HEK293 (cell line): ENCODE measurements at regions not wholly inside any gene's neighbourhood (a gene's known extent, or its start where the extent isn't known, plus 50 kb on each side); places are given as distances from the start of the nearest gene placed in this dataset.

Experiments used
- CTCF ChIA-PET: fragments of 350-600 bp; formaldehyde crosslinking; extraction: SDS; loops from one replicate; lab custom pipeline; 2021; ENCODE audit warnings: antibody characterized with exemption; lab: Yijun Ruan, JAX
- POLR2A ChIA-PET: fragments of 300-600 bp; formaldehyde crosslinking; extraction: SDS; loops from one replicate; lab custom pipeline; 2020; ENCODE audit warnings: antibody characterized with exemption, inconsistent platforms; lab: Yijun Ruan, JAX
- H3K27ac ChIP-seq: fragments of 200-500 bp; sonication (Bioruptor generic); 2 replicates; pipeline ENCODE4 v1.5.1; 2014; ENCODE audit warnings: low read depth, low read length, control low read depth, inconsistent platforms; ENCODE audit errors: extremely low read depth
- H3K36me3 ChIP-seq, 2 experiments: fragments of 200-500 bp in 1 of 2; sonication (Bioruptor generic) in 1 of 2; 1 replicate in 1 of 2; 2 replicates in 1 of 2; pipeline ENCODE4 v1.5.1; 2014 to 2017; ENCODE audit warnings: inconsistent platforms in 2 of 2, low read length in 2 of 2; ENCODE audit not compliant: control insufficient read depth in 2 of 2, insufficient read depth in 1 of 2
- H3K4me1 ChIP-seq: fragments of 200-500 bp; sonication (Bioruptor generic); 2 replicates; pipeline ENCODE4 v1.5.1; 2014; ENCODE audit warnings: mild to moderate bottlenecking, low read length, inconsistent platforms; ENCODE audit not compliant: control insufficient read depth, insufficient read depth
- H3K4me3 ChIP-seq: 2 replicates; pipeline ENCODE4 v1.5.1; 2011; ENCODE audit warnings: low read depth, mild to moderate bottlenecking, control low read depth, low read length, moderate library complexity
- H3K9me3 ChIP-seq: fragments of 200-500 bp; sonication (Bioruptor generic); 2 replicates; pipeline ENCODE4 v1.5.1; 2014; ENCODE audit warnings: low read depth, low read length, inconsistent platforms; ENCODE audit not compliant: control insufficient read depth, insufficient read depth
- FEZF1 ChIP-seq: fragments of 450-650 bp; formaldehyde crosslinking; IDR thresholded peaks from 2 replicates; pipeline ENCODE4 v1.5.1; 2016; ENCODE audit warnings: missing biosample characterization, missing genetic modification characterization
- SALL2 ChIP-seq: fragments of 450-650 bp; formaldehyde crosslinking; IDR thresholded peaks from 2 replicates; pipeline ENCODE4 v1.5.0; 2017; ENCODE audit warnings: missing biosample characterization, mild to moderate bottlenecking, missing genetic modification characterization, borderline replicate concordance
- SETDB1 ChIP-seq: IDR thresholded peaks from one replicate; pipeline ENCODE4 v1.6.1; 2017; ENCODE audit warnings: mild to moderate bottlenecking, low read length, moderate library complexity, mixed read lengths; ENCODE audit not compliant: insufficient read length
- SP7 ChIP-seq: fragments of 450-650 bp; formaldehyde crosslinking; IDR thresholded peaks from 2 replicates; pipeline ENCODE4 v1.5.1; 2016; ENCODE audit warnings: missing biosample characterization, missing genetic modification characterization
- ZBTB7A ChIP-seq: fragments of 450-650 bp; formaldehyde crosslinking; IDR thresholded peaks from 2 replicates; pipeline ENCODE4 v1.5.1; 2016; ENCODE audit warnings: low read depth, missing biosample characterization, missing genetic modification characterization
- ZBTB8A ChIP-seq: fragments of 450-650 bp; formaldehyde crosslinking; IDR thresholded peaks from 2 replicates; pipeline ENCODE4 v1.5.1; 2016; ENCODE audit warnings: missing biosample characterization, missing genetic modification characterization
- ZFHX2 ChIP-seq: fragments of 450-650 bp; formaldehyde crosslinking; conservative IDR thresholded peaks from 2 replicates; pipeline ENCODE4 v1.5.1; 2016; ENCODE audit warnings: missing biosample characterization, missing genetic modification characterization
- ZNF140 ChIP-seq: fragments of 450-650 bp; formaldehyde crosslinking; IDR thresholded peaks from 2 replicates; pipeline ENCODE4 v1.5.1; 2016; ENCODE audit warnings: missing biosample characterization, missing genetic modification characterization
- ZNF16 ChIP-seq: fragments of 450-650 bp; formaldehyde crosslinking; IDR thresholded peaks from 2 replicates; pipeline ENCODE4 v1.5.1; 2016; ENCODE audit warnings: low read depth, missing biosample characterization, missing genetic modification characterization
- ZNF274 ChIP-seq, 2 experiments: fragments of 200-500 bp in 1 of 2; fragments of 450-650 bp in 1 of 2; sonication (Bioruptor generic) in 1 of 2; formaldehyde crosslinking in 1 of 2; IDR thresholded peaks; 2 replicates each; pipeline versions ENCODE4 v1.5.1 to v1.6.1; 2014 to 2016; ENCODE audit warnings: borderline replicate concordance in 1 of 2, inconsistent platforms in 1 of 2, low read length in 1 of 2, missing biosample characterization in 1 of 2, missing genetic modification characterization in 1 of 2
- ZNF302 ChIP-seq: fragments of 450-650 bp; formaldehyde crosslinking; IDR thresholded peaks from 2 replicates; pipeline ENCODE4 v1.5.1; 2016; ENCODE audit warnings: missing biosample characterization, missing genetic modification characterization, low read depth
- ZNF350 ChIP-seq: fragments of 450-650 bp; formaldehyde crosslinking; IDR thresholded peaks from 2 replicates; pipeline ENCODE4 v1.5.0; 2017; ENCODE audit warnings: missing biosample characterization, mild to moderate bottlenecking, missing genetic modification characterization
- ZNF426 ChIP-seq: fragments of 450-650 bp; formaldehyde crosslinking; IDR thresholded peaks from 2 replicates; pipeline ENCODE4 v1.5.1; 2017; ENCODE audit warnings: missing biosample characterization, missing genetic modification characterization, mild to moderate bottlenecking, inconsistent platforms, moderate library complexity
- ZNF654 ChIP-seq: fragments of 450-650 bp; formaldehyde crosslinking; IDR thresholded peaks from 2 replicates; pipeline ENCODE4 v1.5.1; 2016; ENCODE audit warnings: low read depth, missing biosample characterization, missing genetic modification characterization
- ZNF747 ChIP-seq: fragments of 450-650 bp; formaldehyde crosslinking; IDR thresholded peaks from 2 replicates; pipeline ENCODE4 v1.5.1; 2016; ENCODE audit warnings: missing biosample characterization, missing genetic modification characterization
- TF ChIP-seq, protein P1 (sequence below): fragments of 450-650 bp; formaldehyde crosslinking; IDR thresholded peaks from 2 replicates; pipeline ENCODE4 v1.5.1; 2016; ENCODE audit warnings: missing biosample characterization, missing genetic modification characterization
- TF ChIP-seq, protein P2 (sequence below): fragments of 450-650 bp; formaldehyde crosslinking; IDR thresholded peaks from 2 replicates; pipeline ENCODE4 v1.5.1; 2016; ENCODE audit warnings: missing biosample characterization, missing genetic modification characterization
- TF ChIP-seq, protein P3 (sequence below): fragments of 450-650 bp; formaldehyde crosslinking; IDR thresholded peaks from 2 replicates; pipeline ENCODE4 v1.5.1; 2016; ENCODE audit warnings: missing biosample characterization, missing genetic modification characterization
- TF ChIP-seq, protein P4 (sequence below): fragments of 450-650 bp; formaldehyde crosslinking; IDR thresholded peaks from 2 replicates; pipeline ENCODE4 v1.5.1; 2016; ENCODE audit warnings: missing biosample characterization, missing genetic modification characterization
- TF ChIP-seq, protein P5 (sequence below): fragments of 450-650 bp; formaldehyde crosslinking; IDR thresholded peaks from 2 replicates; pipeline ENCODE4 v1.5.1; 2017; ENCODE audit warnings: missing biosample characterization, missing genetic modification characterization
- TF ChIP-seq, protein P6 (sequence below): fragments of 450-650 bp; formaldehyde crosslinking; conservative IDR thresholded peaks from 2 replicates; pipeline ENCODE4 v1.5.1; 2016; ENCODE audit warnings: low read depth, missing biosample characterization, missing genetic modification characterization
- TF ChIP-seq, protein P7 (sequence below): fragments of 450-650 bp; formaldehyde crosslinking; IDR thresholded peaks from 2 replicates; pipeline ENCODE4 v1.5.1; 2016; ENCODE audit warnings: missing biosample characterization, missing genetic modification characterization

DNA sequence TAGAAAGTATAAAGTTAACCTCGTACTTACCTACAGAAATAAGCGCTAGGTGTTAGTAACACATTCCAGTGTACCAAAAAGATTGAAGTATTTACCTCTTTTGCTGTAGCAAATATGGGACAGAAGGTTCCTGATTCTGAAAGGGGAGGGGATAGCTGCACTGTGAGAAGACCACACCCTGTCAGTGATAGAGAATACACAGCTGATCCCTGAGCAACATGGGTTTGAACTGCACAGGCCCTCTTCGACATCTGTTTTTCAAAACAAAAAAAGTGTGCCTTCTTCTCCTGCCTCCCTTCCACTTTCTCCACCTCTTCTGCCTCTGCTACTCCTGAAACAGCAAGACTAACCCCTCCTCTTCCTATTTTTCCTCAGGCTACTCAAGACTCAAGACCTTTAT is 201.8 kb upstream of the SLIT2 start:
- CTCF ChIA-PET = no interaction called here
- no peak overlapping the region for H3K27ac ChIP-seq
- H3K4me3 ChIP-seq = no peak overlapping the region
- H3K9me3 ChIP-seq = no peaks in the 10 kb centered on the region
- TF ChIP-seq FEZF1 (tag by site-specific recombination) = no peak
- TF ChIP-seq ZNF747 = no peak
- no peak for TF ChIP-seq ZBTB8A (tag by site-specific recombination)
- TF ChIP-seq, protein P1, sequence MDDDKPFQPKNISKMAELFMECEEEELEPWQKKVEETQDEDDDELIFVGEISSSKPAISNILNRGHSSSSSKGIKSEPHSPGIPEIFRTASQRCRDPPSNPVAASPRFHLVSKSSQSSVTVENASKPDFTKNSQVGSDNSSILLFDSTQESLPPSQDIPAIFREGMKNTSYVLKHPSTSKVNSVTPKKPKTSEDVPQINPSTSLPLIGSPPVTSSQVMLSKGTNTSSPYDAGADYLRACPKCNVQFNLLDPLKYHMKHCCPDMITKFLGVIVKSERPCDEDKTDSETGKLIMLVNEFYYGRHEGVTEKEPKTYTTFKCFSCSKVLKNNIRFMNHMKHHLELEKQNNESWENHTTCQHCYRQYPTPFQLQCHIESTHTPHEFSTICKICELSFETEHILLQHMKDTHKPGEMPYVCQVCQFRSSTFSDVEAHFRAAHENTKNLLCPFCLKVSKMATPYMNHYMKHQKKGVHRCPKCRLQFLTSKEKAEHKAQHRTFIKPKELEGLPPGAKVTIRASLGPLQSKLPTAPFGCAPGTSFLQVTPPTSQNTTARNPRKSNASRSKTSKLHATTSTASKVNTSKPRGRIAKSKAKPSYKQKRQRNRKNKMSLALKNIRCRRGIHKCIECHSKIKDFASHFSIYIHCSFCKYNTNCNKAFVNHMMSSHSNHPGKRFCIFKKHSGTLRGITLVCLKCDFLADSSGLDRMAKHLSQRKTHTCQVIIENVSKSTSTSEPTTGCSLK = no peak
- TF ChIP-seq ZBTB7A (tag by site-specific recombination) = no peak
- TF ChIP-seq, protein P2, sequence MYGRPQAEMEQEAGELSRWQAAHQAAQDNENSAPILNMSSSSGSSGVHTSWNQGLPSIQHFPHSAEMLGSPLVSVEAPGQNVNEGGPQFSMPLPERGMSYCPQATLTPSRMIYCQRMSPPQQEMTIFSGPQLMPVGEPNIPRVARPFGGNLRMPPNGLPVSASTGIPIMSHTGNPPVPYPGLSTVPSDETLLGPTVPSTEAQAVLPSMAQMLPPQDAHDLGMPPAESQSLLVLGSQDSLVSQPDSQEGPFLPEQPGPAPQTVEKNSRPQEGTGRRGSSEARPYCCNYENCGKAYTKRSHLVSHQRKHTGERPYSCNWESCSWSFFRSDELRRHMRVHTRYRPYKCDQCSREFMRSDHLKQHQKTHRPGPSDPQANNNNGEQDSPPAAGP (tag by site-specific recombination) = no peak
- TF ChIP-seq SALL2 (tag by site-specific recombination) = no peak
- TF ChIP-seq, protein P3, sequence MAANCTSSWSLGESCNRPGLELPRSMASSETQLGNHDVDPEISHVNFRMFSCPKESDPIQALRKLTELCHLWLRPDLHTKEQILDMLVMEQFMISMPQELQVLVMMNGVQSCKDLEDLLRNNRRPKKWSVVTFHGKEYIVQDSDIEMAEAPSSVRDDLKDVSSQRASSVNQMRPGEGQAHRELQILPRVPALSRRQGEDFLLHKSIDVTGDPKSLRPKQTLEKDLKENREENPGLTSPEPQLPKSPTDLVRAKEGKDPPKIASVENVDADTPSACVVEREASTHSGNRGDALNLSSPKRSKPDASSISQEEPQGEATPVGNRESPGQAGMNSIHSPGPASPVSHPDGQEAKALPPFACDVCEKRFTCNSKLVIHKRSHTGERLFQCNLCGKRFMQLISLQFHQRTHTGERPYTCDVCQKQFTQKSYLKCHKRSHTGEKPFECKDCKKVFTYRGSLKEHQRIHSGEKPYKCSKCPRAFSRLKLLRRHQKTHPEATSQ = no peak
- no peak for TF ChIP-seq ZNF274 (IDR thresholded peaks at IDR 0.05; ENCODE audit: low read length)
- TF ChIP-seq ZNF274 (tag by site-specific recombination; IDR thresholded peaks at IDR 0.05; ENCODE audit: borderline replicate concordance) = no peak
- TF ChIP-seq, protein P4, sequence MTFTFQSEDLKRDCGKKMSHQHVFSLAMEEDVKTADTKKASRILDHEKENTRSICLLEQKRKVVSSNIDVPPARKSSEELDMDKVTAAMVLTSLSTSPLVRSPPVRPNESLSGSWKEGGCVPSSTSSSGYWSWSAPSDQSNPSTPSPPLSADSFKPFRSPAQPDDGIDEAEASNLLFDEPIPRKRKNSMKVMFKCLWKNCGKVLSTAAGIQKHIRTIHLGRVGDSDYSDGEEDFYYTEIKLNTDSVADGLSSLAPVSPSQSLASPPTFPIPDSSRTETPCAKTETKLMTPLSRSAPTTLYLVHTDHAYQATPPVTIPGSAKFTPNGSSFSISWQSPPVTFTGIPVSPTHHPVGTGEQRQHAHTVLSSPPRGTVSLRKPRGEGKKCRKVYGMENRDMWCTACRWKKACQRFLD (tag by site-specific recombination) = no peak
- TF ChIP-seq, all 188 proteins: peak for 0
- peaks cover 1% of the 10 kb centered on the region; the same call in 1 of the 2 replicates for H3K4me1 ChIP-seq
- POLR2A ChIA-PET = no interaction called here
- no peaks in the 10 kb centered on the region for H3K36me3 ChIP-seq

DNA sequence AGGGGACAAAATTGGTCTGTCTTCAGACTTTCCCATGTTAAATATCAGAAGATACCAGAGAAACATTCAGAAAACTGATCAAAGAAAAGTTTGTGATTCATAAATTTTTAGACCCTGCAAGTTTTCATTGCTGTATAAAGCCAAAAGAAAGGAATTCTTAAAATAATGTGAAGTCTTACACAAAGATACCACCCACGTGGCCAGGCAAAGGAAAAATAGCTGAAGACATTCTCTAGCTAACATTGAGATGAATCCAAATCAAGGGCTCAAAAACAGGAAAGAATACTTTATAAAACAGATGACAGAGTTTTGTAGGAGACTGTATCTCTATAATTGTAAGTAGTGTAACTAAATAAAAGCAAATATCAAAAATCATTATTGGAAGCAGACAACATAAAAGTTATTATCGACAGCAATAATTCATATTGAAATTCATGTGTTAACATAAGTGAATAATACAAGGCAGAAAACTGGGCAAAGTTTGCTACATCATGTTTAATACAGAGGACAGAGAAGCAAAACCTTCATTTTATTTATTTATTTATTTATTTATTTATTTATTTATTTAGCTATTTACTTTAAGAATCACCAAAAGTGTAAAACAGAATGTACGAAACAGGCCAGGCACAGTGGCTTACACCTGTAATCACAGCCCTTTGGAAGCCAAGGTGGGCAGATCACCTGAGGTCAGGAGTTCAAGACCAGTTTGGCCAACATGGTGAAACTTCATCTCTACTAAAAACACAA is 204.6 kb upstream of the SLIT2 start:
- CTCF ChIA-PET = no interaction called here
- Histone ChIP-seq H3K36me3 (no peaks in the 10 kb centered on the region), H3K4me3 (no peak overlapping the region), H3K9me3 (no peaks in the 10 kb centered on the region), H3K27ac (no peak overlapping the region), H3K4me1 (peaks cover 5% of the 10 kb centered on the region; the same call in 1 of the 2 replicates)
- POLR2A ChIA-PET = no interaction called here
- TF ChIP-seq ZNF350 (tag by site-specific recombination) (no peak), ZNF140 (tag by site-specific recombination) (peak; percentile 10; the same call in 1 of the 2 replicates), SP7 (tag by site-specific recombination) (no peak), ZNF654 (tag by site-specific recombination) (0 out of 2 replicates have a peak, but pooled peaks have one; percentile 5), ZFHX2 (tag by site-specific recombination) (no peak), ZNF302 (no peak), SETDB1 (no peak), ZNF426 (tag by site-specific recombination) (peak; percentile 44), ZNF16 (no peak)
- TF ChIP-seq, protein P5, sequence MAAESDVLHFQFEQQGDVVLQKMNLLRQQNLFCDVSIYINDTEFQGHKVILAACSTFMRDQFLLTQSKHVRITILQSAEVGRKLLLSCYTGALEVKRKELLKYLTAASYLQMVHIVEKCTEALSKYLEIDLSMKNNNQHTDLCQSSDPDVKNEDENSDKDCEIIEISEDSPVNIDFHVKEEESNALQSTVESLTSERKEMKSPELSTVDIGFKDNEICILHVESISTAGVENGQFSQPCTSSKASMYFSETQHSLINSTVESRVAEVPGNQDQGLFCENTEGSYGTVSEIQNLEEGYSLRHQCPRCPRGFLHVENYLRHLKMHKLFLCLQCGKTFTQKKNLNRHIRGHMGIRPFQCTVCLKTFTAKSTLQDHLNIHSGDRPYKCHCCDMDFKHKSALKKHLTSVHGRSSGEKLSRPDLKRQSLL = no peak
- TF ChIP-seq, protein P6, sequence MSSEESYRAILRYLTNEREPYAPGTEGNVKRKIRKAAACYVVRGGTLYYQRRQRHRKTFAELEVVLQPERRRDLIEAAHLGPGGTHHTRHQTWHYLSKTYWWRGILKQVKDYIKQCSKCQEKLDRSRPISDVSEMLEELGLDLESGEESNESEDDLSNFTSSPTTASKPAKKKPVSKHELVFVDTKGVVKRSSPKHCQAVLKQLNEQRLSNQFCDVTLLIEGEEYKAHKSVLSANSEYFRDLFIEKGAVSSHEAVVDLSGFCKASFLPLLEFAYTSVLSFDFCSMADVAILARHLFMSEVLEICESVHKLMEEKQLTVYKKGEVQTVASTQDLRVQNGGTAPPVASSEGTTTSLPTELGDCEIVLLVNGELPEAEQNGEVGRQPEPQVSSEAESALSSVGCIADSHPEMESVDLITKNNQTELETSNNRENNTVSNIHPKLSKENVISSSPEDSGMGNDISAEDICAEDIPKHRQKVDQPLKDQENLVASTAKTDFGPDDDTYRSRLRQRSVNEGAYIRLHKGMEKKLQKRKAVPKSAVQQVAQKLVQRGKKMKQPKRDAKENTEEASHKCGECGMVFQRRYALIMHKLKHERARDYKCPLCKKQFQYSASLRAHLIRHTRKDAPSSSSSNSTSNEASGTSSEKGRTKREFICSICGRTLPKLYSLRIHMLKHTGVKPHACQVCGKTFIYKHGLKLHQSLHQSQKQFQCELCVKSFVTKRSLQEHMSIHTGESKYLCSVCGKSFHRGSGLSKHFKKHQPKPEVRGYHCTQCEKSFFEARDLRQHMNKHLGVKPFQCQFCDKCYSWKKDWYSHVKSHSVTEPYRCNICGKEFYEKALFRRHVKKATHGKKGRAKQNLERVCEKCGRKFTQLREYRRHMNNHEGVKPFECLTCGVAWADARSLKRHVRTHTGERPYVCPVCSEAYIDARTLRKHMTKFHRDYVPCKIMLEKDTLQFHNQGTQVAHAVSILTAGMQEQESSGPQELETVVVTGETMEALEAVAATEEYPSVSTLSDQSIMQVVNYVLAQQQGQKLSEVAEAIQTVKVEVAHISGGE (tag by site-specific recombination) = peak; percentile 55
- TF ChIP-seq, protein P7, sequence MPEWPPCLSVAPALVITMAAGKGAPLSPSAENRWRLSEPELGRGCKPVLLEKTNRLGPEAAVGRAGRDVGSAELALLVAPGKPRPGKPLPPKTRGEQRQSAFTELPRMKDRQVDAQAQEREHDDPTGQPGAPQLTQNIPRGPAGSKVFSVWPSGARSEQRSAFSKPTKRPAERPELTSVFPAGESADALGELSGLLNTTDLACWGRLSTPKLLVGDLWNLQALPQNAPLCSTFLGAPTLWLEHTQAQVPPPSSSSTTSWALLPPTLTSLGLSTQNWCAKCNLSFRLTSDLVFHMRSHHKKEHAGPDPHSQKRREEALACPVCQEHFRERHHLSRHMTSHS = no peak
